Stimulated activated CD8-positive, alpha-beta memory T cell treated with anti-CD3 and anti-CD28 coated beads, Interleukin-4, amount 100 ng/mL, for 48 hours (primary cell): ENCODE measurements at regions not wholly inside any gene's neighbourhood (a gene's known extent, or its start where the extent isn't known, plus 50 kb on each side); places are given as distances from the start of the nearest gene placed in this dataset.
"Not testable (repeated sequence)": the region's sequence is repeated elsewhere in the genome, so short reads cannot be mapped to it uniquely, and the experiment has no call there.

Source experiments
- DNase-seq: peaks from one replicate; pipeline ENCODE4 v3.0.0-alpha.2; 2020

DNA sequence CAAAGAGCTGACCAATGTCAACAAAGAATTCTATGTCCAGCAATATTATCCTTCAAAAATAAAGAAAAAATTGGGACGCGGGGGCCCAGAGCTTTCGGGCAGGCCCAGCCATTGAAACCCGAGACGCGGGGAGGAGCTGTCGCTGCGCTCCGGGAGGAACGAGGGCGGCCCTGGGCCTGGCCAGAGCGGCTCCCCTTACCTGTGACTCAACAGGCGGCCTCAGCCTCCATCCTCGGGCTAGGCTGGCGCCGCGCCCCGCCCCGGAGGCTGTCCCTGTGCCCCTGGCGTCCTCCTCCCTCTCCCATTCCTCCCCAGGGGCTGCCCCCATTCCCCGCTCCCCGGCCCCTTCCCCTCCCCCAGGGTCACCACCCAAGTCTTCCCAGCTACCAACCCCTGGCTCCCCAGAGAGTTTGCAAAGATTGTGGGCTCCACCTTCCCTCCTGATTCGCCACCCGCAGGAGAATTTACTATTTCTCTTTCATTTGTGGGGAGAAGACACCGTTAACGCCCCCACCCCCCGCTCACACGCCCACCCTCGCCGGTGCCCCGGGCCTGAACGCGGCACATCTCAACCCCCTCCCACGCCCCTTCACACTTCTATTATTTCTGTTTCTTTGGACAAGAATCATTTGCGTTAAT is 127.9 kb downstream of the ARRDC4 start:
- not testable (repeated sequence) for DNase-seq

DNA sequence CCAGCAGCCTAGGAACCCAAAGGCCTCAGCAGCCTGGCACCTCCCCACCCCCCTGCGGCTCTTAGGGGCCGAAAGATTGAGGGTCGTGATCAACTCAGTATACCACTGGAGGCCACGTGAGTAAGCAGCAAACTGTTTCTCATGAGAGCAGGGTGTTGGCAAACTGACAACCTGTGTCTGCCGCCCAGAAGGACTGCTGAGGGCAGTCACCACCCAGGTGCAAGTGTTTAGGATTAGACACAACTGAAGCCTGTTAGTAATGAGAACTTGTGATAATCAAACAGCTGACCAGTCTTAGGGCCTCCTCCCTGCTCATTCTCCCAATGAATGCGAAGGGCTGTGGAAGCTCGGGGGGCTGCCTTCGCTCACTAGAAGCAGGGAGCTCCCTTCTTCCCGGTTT is 128.8 kb downstream of the ARRDC4 start:
- DNase-seq, result not testable (repeated sequence)

DNA sequence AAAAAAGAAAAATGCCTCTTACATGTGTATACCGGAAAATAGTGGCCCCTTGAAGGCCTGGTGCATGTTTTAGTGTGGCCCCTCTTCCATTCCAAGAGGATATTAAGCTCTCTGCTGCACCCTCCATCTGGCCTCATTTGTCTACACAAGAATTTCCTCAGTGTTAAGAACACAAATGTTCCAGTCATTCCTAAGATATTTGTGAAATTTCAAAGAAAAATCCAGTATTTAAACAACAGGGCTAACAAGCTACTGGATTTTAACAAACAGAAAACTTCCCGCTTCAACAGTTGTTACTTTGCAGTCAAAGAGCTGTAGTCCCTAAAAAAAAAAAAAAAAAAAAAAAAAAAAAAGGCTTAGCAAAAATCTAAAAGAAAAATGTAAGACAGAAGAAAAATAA is 137.5 kb downstream of the ARRDC4 start:
- DNase-seq, result not testable (repeated sequence)

DNA sequence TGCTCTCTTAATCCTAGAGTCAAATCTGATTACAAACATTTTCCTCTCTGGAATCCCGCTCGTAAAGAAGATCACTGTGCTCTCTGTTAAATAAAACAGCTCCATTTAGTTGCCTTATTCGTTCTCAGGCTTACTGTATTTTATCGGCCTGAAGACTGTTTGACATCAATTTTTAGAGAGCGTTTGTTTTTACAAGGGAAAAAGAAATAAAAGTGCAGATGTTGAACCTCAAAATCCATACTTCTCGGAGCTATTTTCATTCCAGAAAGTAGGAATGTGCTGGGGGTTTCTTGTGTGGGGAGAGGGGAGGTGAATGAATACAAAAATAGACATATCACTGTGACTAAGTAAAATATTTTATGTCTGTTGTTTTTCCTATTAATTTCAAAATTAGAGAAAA is 140.1 kb downstream of the ARRDC4 start:
- DNase-seq, result not testable (repeated sequence)

DNA sequence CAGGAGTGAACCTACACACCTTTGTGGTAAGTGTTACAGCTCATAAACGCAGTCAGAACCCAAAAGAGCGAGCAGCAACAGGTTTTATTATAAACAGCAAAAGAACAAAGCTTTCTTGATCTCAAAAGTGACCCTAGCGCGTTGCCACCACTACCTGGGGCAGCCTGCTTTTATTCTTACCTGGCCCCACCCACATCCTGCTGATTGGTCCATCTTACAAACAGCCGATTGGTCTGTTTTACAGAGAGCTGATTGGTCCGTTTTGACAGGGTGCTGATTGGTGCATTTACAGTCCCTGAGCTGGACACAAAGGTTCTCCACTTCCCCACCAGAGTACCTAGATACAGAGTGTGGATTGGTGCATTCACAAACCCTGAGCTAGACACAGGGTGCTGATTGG is 143.1 kb downstream of the ARRDC4 start:
- no peak for DNase-seq

DNA sequence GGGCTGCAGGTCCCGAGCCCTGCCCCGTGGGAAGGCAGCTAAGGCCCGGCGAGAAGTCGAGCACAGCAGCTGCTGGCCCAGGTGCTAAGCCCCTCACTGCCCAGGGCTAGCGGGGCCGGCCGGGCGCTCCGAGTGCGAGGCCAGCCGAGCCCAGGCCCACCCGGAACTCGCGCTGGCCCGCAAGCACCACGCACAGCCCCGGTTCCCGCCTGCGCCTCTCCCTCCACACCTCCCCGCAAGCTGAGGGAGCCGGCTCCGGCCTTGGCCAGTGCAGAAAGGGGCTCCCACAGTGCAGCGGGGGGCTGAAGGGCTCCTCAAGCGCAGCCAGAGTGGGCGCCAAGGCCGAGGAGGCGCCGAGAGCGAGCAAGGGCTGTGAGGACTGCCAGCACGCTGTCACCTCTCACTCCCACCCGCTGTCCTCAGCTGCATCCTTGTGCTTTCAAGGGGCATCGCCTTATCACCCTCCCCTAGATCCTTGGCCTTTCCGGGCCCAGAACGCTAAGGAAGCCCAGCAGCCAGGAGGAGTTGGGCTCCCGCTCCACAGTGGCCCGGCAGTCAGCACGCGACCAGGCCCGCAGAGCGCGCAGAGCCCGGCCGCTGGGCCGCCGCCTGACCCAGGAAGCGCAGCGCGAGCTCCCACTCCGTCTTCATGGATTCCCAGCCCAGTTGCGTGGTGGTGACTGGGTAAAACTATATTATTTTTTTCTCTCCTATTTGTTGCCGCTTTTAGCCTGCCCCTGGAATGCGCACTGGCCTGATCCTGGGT is 144.1 kb downstream of the ARRDC4 start:
- not testable (repeated sequence) for DNase-seq

DNA sequence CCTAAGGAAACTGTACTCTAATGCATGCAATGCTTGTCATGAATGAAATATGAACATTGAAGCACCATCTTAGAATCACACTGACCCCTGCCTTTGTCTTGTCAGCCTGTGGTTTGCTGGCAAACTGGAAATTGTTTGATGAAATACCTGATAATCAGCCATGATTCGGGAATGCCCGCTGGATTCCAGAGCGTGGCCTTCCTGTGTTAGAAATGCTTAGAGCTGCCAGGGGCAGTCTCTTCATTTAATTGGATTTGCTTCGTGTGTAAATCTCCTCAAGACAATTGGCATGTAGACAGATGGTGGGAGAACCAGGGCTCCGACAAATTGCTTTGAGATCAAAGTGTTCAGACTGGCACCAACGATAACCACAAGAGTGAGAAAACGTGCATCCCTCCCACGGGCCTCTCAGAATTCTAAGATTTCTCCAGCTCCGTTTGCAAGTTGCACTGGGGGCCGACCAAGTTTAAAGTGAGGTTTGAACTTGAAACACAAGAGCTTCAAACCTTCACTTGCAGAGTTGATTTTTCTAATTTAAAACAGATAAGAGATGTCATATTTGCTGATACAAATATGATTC is 146.2 kb downstream of the ARRDC4 start:
- not testable (repeated sequence) for DNase-seq

DNA sequence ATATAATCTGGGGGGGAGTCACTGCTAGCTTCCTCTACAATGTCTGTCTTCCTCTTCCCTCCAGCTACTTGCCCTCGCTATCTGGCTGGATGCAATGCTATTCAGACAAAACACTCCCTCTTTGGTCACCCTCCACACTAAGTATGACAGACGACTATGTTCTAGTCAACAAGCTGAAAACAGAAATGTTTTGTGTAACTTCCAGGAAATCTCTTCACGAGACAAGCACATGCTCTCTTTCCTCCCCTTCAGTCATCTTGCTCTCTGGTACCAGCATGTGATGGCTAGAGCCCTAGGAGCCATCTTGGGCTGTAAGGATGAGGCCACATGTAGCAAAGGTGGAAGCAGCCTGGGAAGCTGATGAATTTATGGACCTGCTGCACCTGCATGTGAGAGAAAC is 151.3 kb downstream of the ARRDC4 start:
- DNase-seq, result no peak

DNA sequence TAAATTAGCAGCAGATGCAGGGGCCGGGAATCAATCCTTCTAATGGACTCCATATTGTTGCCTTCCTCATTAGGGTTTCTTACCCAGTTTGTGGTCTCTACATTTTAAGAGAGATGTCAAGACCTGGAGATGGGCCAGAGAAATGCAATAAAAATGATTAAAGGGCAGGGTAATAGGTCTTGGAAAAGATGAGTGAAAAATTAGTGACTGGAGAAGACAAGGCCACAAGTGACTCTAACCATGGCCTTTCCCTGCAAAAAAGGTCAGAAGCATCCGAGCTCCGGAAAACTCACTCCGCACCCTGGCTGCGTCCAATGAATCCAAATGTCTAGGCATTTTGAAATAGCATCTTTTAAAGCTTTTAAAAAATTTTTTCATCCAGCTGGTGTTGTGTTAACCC is 152.8 kb downstream of the ARRDC4 start:
- DNase-seq, result no peak

DNA sequence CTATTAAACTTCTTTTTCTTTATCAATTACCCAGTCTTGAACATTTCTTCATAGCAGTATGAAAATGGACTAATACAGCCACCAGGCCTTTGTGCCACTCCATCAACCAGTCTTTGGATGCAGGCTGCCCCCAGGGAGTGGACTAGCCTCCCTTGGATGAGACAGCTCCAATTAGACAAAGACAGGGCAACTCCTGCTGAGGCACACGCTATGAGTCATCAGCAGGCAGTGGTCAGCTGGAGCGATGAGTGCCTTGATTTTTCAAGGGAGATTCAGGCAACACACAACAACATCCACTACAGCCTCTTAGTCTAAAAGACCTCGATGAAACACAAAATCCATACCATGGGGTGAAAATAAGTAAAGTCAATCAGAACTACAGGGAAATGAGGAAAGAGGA is 160.1 kb downstream of the ARRDC4 start:
- DNase-seq, result no peak

DNA sequence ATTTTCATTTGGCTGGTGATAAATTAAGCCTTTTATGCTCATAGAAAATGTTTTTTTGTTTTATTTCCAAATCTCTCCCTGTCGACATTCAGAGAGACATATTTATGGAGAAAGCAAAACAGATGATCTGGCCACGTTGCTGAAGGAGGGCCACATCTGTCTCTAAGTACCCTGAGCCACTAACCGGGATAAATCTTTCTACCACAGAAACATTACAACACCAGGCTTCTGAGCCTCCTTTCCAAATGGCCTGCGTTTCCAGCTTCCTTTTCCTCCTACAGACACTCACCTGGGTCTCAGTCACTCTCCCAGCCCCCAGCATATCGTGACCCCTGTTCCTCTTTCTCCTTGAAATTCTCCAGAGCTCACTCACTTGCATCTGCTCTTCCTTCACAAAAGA is 161.0 kb downstream of the ARRDC4 start:
- DNase-seq, result no peak

DNA sequence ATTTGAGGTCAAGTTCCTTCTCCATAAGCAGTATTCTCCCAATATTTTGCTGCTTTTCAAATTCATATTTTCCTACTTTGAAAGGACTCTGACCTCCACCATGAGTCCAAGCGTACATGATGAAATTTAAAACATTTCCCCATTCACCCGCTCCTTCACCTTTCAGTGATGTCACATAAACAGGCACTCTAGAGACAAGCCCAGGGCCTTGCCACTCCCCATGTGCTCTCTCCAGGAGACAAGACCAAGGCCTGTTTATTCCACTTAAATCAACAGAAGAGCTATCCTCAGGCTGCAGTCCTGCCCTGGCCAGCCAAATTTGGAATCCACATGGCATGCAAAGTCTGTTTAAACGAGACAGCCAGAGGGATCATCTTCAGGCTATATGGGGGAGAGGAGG is 161.5 kb downstream of the ARRDC4 start:
- DNase-seq, result no peak

DNA sequence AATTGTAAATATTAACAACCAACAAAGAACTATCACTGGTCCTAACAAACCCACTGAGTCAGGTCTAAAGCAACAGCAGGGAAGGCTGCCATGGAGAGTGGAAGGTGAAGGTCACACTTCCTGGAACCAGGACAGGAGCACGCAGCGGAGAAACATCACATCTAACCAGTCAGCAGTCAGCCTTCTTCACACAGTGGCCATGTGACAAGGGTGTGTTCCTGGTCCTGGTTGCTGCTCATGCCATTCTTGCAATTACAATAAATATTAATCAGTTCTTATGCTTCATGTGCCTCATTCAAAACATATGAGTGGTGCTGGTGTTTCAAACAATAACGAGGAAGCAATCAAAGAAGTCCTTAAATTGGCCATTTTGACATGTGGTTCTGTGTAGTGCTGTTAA is 162.8 kb downstream of the ARRDC4 start:
- DNase-seq, result no peak

DNA sequence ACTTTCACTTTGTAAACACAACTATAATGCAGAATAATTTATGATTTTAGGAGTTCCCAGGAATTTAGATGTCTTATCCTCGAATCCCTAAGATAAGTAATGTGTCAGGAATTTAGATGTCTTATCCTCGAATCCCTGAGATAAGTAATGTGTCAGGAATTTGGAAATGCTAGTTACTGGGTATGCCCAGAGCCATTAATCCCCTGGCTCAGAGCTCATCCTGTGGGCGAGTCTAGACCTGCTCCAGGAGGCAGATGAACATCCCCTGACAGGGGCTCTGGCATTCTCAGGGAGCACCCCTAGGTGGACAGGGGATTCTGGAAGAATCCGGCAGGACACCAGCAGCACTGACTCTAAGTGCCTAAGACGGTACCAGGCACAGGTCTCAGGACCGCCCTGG is 163.3 kb downstream of the ARRDC4 start:
- no peak for DNase-seq

DNA sequence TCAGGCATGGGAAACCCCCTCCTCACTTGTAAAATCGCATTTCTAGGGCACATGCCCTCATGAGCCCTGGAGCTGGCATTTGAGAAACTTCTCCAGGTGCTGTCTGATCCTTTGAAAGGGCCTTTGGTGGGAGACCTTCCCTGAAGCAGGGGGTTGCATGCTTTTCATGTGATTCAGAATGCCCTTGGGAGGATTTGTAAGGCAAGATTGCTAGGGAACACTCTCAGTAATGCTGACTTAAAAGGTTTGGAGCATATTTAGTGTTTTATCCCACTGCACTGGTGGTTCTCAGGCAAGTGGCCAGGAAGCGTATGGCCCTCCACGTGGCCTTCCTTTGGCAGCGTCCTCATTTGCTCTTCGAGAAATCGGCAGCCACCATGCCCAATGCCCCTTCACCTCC is 164.1 kb downstream of the ARRDC4 start:
- no peak for DNase-seq

DNA sequence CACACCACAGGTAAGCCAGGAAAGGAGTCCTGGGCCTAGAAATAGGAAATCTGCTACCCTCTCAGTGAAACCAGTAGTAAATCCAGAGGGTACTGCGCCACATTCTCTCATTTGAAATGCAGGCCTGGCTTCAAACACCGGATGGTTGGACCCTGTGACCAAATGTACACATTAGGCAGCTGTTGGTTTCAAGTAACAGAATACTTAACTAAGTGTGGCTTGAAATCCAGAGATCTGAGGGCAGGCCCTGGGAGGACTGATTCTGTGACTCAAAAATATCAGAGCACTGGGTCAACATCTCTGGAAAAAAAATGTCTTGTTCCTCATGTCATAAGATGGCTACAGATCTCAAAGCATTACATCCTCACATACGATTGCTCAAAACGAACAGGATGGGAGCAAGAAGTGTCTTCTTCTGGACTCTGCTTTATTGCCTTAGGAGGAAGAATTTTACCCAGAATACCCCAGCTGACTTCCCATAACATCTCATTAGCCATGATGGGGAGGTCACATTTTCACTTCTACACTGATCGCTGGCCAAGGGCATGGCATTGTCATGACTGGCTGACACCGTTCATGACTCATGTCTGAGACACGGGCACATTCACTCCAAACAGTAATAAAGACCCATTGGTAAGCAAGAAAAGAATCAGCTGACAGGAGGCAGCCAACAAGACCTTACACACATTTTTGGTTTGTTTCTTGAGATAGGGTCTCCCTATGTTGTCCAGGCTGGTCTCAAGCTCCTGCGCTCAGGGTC is 166.0 kb downstream of the ARRDC4 start:
- no peak for DNase-seq

DNA sequence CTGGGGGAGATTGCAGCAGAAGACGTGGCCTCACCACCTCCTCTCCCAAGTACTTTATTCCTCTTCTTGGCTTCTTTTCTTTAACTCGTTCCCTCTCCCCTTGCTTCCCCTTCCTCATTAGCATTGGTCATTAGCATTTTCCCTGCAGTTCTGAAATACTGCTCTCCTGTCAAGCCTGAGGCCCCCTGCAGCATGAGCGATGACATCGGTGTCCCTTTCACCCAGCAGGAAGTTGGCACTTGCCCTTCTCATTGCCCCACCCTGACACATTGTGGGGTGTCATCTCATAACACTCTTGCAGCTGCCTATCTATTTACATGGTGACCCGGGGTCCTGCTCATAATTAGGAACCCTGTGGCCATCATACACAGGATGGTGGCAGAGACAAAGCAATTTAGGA is 167.1 kb downstream of the ARRDC4 start:
- DNase-seq, result no peak

DNA sequence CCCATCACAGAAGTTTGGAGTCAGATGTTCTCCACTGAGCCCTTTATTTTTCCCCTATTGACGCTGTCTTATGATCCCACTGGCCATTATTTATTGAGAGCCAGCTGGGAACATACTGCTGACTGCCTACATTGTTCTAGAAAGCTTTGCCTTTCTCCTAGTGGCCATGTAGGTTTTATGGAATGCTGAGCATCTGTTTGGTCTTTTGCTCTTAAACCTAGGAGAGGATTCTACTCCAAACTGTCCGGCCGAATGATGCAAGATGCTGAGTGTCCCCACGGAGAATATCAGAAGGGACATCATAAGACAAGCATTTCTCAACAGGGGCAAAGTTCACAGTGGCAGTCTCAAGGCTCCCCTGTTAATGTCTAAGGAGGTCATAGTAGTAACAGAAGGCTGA is 171.4 kb downstream of the ARRDC4 start:
- DNase-seq, result no peak

DNA sequence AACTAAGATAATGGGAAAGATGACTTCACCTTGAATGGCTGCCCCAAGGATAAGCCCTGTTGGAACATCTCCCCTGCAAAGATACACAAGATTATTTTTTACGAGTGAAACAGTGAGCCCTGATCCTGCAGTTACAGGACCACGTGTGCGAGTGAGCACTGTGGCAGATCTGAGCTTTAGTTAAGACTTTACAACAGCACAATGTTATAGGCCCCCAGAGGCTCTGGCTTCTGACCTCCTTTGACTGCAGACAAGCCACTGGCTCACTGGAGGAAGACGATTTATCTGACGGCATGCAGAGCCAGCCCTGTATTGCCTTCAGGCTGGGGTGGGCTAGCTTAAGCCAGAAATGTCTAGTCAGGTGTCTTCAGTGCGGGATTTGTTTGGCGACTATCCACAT is 174.4 kb downstream of the ARRDC4 start:
- DNase-seq, result no peak

DNA sequence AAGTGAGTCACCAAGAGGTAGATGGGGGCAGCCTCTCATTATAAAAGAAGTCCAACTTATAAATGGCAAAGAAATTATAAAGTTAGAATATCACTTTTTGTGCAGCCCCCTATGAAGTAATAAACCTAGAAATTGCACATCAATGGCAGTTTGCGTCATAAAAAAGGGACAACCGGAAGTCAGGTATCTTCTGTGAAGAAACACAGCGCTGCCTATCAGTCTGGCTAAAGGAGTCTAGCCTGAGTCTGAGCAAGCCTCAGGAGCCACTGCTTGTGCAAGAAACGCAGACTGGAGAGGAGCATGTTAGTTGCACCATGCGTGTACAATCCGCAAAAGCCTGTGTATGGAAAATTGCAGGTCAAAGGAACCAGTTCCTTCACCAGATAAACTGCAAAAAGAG is 178.4 kb downstream of the ARRDC4 start:
- DNase-seq, result no peak

DNA sequence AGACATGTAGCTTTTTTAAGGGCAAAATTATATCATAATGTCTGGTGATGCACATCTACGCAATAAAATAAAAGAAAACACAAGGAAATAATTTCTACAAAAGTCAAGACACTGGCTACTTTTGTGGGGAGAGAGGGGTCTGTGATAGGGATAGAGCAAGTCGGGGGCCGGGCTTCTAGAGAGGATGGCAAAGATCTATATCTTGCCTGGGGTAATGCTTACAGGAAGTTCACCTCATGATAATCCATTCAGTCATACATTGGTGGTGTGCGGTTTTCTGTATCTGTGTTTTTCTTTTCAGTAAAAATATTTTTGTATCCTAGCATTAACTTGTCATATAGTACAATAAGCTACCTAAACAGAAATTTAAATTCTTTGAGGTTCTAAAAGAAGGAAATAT is 178.8 kb downstream of the ARRDC4 start:
- no peak for DNase-seq

DNA sequence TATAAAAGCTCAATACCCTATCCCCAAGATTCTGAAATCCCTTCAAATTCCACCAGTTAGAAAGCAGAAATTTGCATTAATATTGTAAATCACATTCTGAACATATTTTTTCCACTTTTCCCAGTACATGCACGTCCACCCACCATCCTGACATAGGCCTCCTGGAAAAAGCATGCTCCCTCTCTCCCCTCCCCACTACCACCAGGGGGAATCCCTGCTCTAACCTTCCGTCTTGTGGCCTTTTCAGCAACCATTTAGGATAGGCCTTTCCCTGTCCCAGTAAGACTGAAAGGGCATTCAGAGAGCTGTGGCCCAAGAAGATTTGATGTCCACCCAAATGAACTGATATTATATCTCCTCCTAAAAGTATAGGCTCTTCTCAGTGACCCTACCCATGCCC is 182.1 kb downstream of the ARRDC4 start:
- DNase-seq, result no peak

DNA sequence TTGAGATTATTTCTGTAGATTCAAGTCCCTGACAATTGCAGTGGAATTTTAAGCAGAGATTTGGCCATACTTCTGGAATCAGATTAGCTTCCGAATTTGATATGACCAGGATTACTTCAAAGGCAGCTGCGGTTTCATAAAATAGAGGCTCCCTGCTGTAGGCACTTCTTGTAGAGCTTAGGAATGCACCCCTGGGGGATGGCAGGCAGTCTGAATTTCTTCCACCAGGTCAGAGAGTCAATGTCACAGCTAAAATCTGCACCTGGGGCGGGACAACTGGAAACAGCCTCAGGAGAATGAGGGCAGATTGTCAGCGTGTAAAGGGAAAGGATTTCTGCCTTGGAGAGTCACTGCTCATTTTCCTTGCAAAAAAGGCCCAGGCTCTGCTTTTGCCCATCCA is 182.6 kb downstream of the ARRDC4 start:
- DNase-seq, result no peak

DNA sequence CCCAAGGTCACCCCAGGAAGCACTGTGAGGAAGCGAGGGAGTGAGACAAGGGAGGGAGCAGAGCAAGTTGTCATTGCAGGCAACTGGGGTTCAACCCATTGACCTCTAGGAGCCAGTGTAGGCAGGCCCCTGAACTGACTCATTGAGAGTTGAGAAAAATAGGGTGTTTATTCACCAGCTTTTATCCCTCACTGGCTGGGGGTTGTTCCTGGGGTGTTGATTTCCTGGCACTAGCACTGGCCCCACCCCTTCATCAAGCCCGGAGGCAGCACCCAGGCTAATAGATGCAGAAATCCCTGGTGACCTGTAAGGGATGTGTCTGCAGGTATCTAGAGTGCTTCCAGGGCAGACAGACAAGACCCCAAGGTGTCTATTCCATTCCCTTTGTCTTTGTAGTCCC is 183.9 kb downstream of the ARRDC4 start:
- DNase-seq, result no peak
